Brain microvascular endothelial cell (primary cell): ENCODE measurements at regions not wholly inside any gene's neighbourhood (a gene's known extent, or its start where the extent isn't known, plus 50 kb on each side); places are given as distances from the start of the nearest gene placed in this dataset.

ENCODE experiments used
- DNase-seq: peaks from one replicate; pipeline ENCODE4 v3.0.0-alpha.2; 2020
- H3K27ac ChIP-seq: fragments of 250-450 bp; sonication (Bioruptor Pico); 2 replicates; pipeline ENCODE4 v1.5.1; 2020; ENCODE audit warnings: mild to moderate bottlenecking, moderate library complexity
- H3K27me3 ChIP-seq: fragments of 250-450 bp; sonication (Bioruptor Pico); replicated peaks from 2 replicates; pipeline ENCODE4 v1.5.1; 2020; ENCODE audit warnings: mild to moderate bottlenecking
- H3K36me3 ChIP-seq: fragments of 250-450 bp; sonication (Bioruptor Pico); replicated peaks from 2 replicates; pipeline ENCODE4 v1.5.1; 2020; ENCODE audit warnings: mild to moderate bottlenecking
- H3K4me3 ChIP-seq: 2 replicates; pipeline ENCODE4 v1.5.1; 2011; ENCODE audit warnings: low read depth, mild to moderate bottlenecking, control low read depth, low read length, moderate library complexity
- in situ Hi-C: cut with HindIII; loops from 2 replicates; pipeline ENCODE4 v1.10.0; 2017; ENCODE audit warnings: low sequenced_read_pairs, low pct_ligation_motif_present
- TF ChIP-seq, protein P1 (sequence below): IDR thresholded peaks from 2 replicates; pipeline ENCODE4 v1.5.1; 2011; ENCODE audit warnings: low read depth, mild to moderate bottlenecking, moderate library complexity, low read length, control low read depth, inconsistent platforms; ENCODE audit errors: missing control alignments

DNA sequence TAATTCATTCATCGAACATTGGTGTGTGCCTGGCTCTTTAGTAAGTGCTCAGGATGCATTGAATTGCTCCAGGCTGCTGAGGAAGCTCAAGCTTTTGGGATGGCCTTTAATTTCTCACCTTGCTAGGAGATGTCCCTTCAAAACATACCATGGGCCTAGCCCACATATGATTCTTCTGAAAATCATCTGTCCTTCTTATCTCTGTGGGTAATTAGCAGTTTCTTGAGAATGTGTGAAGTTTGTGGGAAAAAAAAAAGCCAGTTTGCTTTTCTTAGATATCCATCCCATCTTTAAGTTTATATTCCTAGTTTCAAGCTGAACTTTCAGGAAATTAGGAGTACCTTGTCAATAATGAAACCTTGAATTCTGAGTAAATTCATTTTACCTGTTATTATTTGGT lies 532.3 kb upstream of the SUCLG2 start:
- Histone ChIP-seq H3K27me3 (no peaks in the 10 kb centered on the region), H3K27ac (no peak overlapping the region), H3K36me3 (no peaks in the 10 kb centered on the region), H3K4me3 (no peak overlapping the region)
- in situ Hi-C loops, result no loop called here
- TF ChIP-seq, protein P1, sequence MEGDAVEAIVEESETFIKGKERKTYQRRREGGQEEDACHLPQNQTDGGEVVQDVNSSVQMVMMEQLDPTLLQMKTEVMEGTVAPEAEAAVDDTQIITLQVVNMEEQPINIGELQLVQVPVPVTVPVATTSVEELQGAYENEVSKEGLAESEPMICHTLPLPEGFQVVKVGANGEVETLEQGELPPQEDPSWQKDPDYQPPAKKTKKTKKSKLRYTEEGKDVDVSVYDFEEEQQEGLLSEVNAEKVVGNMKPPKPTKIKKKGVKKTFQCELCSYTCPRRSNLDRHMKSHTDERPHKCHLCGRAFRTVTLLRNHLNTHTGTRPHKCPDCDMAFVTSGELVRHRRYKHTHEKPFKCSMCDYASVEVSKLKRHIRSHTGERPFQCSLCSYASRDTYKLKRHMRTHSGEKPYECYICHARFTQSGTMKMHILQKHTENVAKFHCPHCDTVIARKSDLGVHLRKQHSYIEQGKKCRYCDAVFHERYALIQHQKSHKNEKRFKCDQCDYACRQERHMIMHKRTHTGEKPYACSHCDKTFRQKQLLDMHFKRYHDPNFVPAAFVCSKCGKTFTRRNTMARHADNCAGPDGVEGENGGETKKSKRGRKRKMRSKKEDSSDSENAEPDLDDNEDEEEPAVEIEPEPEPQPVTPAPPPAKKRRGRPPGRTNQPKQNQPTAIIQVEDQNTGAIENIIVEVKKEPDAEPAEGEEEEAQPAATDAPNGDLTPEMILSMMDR, result no peak
- no peak for DNase-seq

DNA sequence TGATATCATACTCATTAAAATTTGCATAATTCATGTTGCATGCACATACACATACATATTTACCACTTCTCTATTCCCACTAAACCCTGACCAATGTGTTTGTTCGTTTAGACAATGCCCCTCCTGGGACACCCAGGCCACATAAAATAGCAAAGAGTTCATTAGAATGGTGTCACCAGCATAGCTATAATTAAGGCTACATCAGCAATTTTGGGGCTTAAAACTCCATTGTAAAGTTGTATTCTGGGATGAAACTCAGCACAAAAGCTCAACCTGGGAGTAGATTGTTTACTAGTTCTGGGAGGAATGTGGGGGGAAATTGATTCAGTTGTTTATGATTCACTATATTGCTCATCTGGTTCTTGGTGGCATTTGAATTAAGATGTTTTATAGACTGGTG lies 522.2 kb upstream of the SUCLG2 start:
- no peak overlapping the region for H3K4me3 ChIP-seq
- DNase-seq, result no peak
- no peak overlapping the region for H3K27ac ChIP-seq
- no peaks in the 10 kb centered on the region for H3K27me3 ChIP-seq
- in situ Hi-C loops, result no loop called here
- TF ChIP-seq, protein P1, result no peak
- H3K36me3 ChIP-seq, result no peaks in the 10 kb centered on the region

DNA sequence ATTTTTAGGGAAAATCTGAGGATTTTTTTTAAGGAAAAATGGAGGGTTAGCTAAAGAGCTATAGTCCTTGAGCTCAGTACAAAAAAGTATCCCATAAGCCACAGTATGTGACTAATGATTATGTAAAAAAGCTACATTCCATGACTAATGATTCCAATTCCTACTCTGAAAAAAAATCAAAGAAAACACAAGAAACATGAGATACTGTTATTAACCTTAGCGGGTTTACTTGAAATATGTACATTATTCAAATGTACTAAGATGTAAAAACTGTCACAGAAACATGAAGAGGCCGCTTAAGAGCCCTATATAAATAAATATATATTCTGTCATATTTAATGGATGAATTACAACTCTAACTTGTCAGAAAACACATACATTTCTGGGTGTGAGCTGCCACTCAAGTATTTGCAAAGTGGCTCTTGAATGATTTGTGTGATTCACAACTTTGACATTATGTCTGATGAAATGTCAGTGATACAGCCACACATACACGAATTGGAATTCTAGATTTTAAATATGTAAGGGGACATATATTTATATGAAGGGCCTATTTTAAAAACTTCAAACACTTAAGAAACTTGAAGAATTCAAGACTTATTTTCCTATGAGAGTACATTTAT lies 518.7 kb upstream of the SUCLG2 start:
- no peak overlapping the region for H3K27ac ChIP-seq
- in situ Hi-C loops, result no loop called here
- no peaks in the 10 kb centered on the region for H3K36me3 ChIP-seq
- no peaks in the 10 kb centered on the region for H3K27me3 ChIP-seq
- no peak overlapping the region for H3K4me3 ChIP-seq
- TF ChIP-seq, protein P1, result no peak
- DNase-seq, result no peak

DNA sequence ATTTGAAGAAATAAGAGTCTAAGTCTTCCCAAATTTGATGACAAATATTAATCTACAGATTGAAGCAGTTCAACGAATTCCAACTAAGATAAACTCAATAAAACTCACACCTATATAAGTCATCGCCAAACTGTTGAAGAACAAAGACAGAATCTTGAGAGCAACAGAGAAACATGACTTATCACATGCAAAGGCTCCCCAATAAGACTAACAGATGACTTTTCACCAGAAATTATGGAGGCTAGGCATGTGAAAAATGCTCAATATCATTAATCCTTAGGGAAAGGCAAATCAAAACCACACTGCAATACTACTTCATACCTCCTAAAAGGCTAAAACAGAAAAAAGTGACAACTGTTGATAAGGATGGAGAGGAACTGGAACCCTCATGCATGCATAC lies 517.6 kb upstream of the SUCLG2 start:
- Histone ChIP-seq H3K27me3 (no peaks in the 10 kb centered on the region), H3K27ac (no peak overlapping the region), H3K4me3 (no peak overlapping the region), H3K36me3 (no peaks in the 10 kb centered on the region)
- in situ Hi-C loops, result no loop called here
- no peak for DNase-seq
- TF ChIP-seq, protein P1, result no peak

DNA sequence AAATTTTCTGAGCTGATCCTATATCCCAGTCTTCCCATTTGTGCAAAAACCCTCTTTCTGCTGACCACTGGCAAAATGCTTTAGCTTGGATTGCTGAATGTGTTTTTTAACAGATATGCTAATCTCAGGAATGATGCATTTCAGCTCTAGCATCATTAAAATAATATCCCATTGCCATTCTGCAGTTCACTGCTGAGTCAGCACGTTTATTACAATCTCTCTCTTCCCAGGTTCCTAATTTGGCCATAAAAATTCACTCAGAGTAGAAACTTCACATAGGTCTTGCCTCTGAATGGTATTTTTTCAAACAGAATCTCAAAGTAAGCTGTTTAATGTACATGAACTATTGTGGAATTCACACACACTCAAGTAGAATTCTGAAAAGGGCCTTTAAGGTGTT lies 509.6 kb upstream of the SUCLG2 start:
- no peaks in the 10 kb centered on the region for H3K36me3 ChIP-seq
- no peak overlapping the region for H3K4me3 ChIP-seq
- no peak overlapping the region for H3K27ac ChIP-seq
- no peak for DNase-seq
- in situ Hi-C loops, result no loop called here
- H3K27me3 ChIP-seq, result no peaks in the 10 kb centered on the region
- TF ChIP-seq, protein P1, result no peak

DNA sequence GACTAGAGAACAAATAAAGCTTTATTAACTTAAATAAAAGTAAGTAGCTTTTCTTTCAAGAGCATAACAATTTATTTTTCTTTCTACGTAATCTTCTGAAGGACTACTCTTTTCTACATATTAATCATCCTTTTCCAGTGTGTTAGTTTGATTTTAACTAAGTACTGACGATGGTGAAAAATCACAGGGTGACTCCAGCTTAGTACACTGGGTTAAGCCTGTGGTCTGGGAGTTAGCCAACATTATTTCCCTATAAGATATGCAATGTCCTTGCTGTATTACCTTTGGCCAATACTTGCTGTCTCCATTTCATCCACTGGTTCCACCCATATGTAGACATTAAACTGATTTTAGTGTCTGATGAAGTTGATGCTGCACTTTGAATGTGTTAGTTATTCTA lies 508.6 kb upstream of the SUCLG2 start:
- Histone ChIP-seq H3K36me3 (no peaks in the 10 kb centered on the region), H3K4me3 (no peak overlapping the region), H3K27ac (no peak overlapping the region), H3K27me3 (no peaks in the 10 kb centered on the region)
- no peak for DNase-seq
- TF ChIP-seq, protein P1, result no peak
- in situ Hi-C loops, result no loop called here
